ENCODE measurements at regions not wholly inside any gene's neighbourhood (a gene's known extent, or its start where the extent isn't known, plus 50 kb on each side); places are given as distances from the start of the nearest gene placed in this dataset.

DNA sequence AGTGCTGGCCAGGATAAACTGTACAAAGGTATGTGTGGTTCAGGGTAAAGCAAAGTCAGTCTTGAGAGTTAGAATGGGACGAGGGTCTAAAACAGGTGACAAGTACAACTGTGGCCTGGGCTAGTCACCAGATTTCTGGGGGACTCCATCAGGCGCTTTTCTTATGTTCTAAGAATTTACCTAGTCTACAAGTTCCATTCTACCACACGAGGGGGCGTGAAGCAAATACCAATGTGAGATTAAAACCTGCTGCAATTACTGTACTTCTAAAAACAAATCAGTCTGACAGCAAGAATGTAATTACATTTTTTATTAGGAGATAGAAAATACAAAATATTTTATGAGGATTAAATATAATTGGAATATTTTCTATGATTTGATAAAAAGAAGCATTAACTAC is 146.5 kb downstream of the ALOX5 start:
- H3K4me3 Mint-ChIP-seq = no peak overlapping the region
- Histone ChIP-seq H2BK15ac (ENCODE audit: low read depth, low read length) (no peak overlapping the region), H3K27ac (ENCODE audit: insufficient read length, low read depth, low read length) (no peak overlapping the region), H3K79me2 (ENCODE audit: insufficient read depth, low read length) (no peaks in the 10 kb centered on the region), H3K79me1 (ENCODE audit: insufficient read depth, low read depth, low read length, poor library complexity, severe bottlenecking) (no peaks in the 10 kb centered on the region), H4K91ac (ENCODE audit: insufficient read length, low read depth, low read length) (no peak overlapping the region), H3K18ac (ENCODE audit: insufficient read length, low read depth, low read length) (no peak overlapping the region), H3K9me3 (ENCODE audit: control insufficient read depth, low read depth, low read length) (no peaks in the 10 kb centered on the region), H3K56ac (ENCODE audit: insufficient read length, low read depth, low read length) (no peak overlapping the region), H4K8ac (replicated peaks; ENCODE audit: insufficient read length, low read depth, low read length) (no peak overlapping the region), H4K5ac (ENCODE audit: insufficient read length, low read depth, low read length) (no peak overlapping the region), H3K27me3 (ENCODE audit: insufficient read depth, low read length) (no peaks in the 10 kb centered on the region), H2AFZ (ENCODE audit: low read length) (no peak overlapping the region), H2AK5ac (ENCODE audit: insufficient read length, low read length) (no peak overlapping the region), H2BK20ac (ENCODE audit: low read depth, low read length, poor library complexity, severe bottlenecking) (no peak overlapping the region), H4K20me1 (ENCODE audit: control insufficient read depth, insufficient read depth, insufficient read length) (no peaks in the 10 kb centered on the region), H3K14ac (ENCODE audit: insufficient read depth, low read length) (no peak overlapping the region), H3K4me1 (ENCODE audit: insufficient read depth, low read length) (no peaks in the 10 kb centered on the region), H3K4me2 (ENCODE audit: insufficient read depth, insufficient read length, low read length) (no peak overlapping the region), H2BK12ac (ENCODE audit: insufficient read length, low read depth, low read length) (no peak overlapping the region), H3K23ac (ENCODE audit: insufficient read length, low read depth, low read length) (no peak overlapping the region), H2BK5ac (ENCODE audit: insufficient read length, low read length) (no peak overlapping the region), H3K4ac (ENCODE audit: low read depth, low read length) (no peak overlapping the region), H3T11ph (ENCODE audit: low read length) (no peak overlapping the region), H3K23me2 (ENCODE audit: insufficient read length, low read depth, low read length, poor library complexity, severe bottlenecking) (no peaks in the 10 kb centered on the region), H3K9ac (ENCODE audit: extremely low read depth, insufficient read length, low read length) (no peak overlapping the region), H2BK120ac (ENCODE audit: low read depth, low read length, poor library complexity, severe bottlenecking) (no peak overlapping the region)
- no peaks in the 10 kb centered on the region for H3K27me3 Mint-ChIP-seq (ENCODE audit: low read depth)
- H3K36me3 Mint-ChIP-seq (ENCODE audit: insufficient read depth in 1 of 3, low read depth in 3 of 3) = no peaks in the 10 kb centered on the region
- no CpG with 5 or more reads among the region's 4 CpGs for WGBS (ENCODE audit: extremely low coverage, insufficient read length, low lambda C conversion rate)
- no peak for DNase-seq
- no peak overlapping the region for H3K27ac Mint-ChIP-seq
- TF ChIP-seq, protein P1, sequence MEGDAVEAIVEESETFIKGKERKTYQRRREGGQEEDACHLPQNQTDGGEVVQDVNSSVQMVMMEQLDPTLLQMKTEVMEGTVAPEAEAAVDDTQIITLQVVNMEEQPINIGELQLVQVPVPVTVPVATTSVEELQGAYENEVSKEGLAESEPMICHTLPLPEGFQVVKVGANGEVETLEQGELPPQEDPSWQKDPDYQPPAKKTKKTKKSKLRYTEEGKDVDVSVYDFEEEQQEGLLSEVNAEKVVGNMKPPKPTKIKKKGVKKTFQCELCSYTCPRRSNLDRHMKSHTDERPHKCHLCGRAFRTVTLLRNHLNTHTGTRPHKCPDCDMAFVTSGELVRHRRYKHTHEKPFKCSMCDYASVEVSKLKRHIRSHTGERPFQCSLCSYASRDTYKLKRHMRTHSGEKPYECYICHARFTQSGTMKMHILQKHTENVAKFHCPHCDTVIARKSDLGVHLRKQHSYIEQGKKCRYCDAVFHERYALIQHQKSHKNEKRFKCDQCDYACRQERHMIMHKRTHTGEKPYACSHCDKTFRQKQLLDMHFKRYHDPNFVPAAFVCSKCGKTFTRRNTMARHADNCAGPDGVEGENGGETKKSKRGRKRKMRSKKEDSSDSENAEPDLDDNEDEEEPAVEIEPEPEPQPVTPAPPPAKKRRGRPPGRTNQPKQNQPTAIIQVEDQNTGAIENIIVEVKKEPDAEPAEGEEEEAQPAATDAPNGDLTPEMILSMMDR (conservative IDR thresholded peaks at IDR 0.05) = peak; percentile 23; the same call in 1 of the 3 replicates
- no peaks in the 10 kb centered on the region for H3K9me3 Mint-ChIP-seq
- H3K4me1 Mint-ChIP-seq = peaks cover 6 to 7% of the 10 kb centered on the region in 2 experiments
